GM21447 (cell line): ENCODE measurements at regions not wholly inside any gene's neighbourhood (a gene's known extent, or its start where the extent isn't known, plus 50 kb on each side); places are given as distances from the start of the nearest gene placed in this dataset.
"Not testable (repeated sequence)": the region's sequence is repeated elsewhere in the genome, so short reads cannot be mapped to it uniquely, and the experiment has no call there.

Experiments used
- ATAC-seq: cut with Tn5 transposase; IDR thresholded peaks from one replicate; pipeline ENCODE4 v1.9.1; 2021; ENCODE audit not compliant: unreplicated experiment

DNA sequence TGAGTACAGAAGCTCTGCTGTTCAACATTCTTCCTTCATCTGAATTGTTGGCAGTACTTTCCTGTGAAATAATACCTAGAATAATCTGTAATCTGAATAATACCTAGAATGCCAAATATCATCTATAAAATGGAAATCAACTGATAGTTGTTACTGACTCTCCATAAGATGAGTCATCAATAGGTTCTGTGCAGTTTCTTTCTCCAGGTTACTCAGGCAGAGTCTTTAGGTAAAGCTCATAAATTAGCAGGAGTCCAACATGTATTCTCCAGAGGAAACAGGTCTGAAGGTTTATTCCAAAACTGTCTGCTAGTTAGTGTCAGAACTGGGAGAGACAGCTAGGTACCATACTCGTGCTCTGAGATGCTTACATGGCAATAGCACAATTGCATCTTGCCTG, 282.0 kb upstream of the MAP2 start:
- ATAC-seq = no peak

DNA sequence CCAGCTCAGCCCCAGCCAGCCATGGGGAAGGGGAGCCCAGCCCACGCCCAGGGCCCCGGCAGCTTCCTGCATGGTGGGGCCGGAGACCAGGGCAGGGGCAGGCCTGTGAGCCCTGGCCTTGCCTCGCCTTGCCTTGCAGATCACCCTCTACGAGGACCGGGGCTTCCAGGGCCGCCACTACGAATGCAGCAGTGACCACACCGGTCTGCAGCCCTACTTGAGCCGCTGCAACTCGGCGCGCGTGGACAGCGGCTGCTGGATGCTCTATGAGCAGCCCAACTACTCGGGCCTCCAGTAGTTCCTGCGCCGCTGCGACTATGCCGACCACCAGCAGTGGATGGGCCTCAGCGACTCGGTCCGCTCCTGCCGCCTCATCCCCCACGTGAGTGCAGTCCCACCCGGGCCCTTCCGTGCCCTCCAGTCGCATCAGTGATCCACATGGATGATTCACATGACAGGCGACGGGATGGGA, 278.6 kb upstream of the MAP2 start:
- not testable (repeated sequence) for ATAC-seq

DNA sequence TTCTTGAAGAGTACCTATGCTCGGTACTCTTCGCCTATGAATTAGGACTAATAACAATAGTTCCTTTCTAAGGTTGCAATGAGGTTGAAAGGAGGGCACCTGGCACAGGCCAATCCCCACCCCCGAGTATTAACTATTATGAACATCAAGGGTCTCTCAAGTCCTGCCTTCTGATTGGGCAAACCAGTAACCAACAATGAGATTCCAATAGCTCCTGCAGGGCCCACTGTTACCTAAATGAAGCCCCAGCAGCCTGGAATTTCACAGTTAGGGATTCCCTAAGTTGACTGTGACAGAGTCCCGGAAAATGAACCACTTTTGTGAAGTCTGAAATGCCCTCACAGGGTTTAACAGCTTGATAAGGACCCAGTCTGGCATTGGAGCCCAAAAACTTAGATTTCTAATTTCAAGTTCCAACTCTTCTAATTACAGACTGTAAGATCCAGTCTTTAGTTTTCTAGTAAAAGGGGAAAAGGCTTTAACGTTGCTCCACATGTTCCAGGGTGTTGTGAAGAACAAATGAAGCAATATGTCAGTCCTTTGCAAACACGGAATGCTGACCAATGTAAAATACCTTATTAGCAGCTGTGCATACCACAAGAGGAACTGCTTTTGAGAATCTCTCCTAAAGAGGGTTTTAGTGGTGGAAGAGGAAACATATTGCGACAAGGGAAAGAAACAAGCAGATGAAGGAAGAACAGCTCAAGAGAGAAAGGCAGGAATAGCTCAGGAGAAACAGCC, 277.7 kb upstream of the MAP2 start:
- ATAC-seq = no peak

GRCh38 chr2:209146682-209147320, 277.0 kb upstream of the MAP2 start:
- no peak for ATAC-seq

GRCh38 chr2:209147981-209148380, 275.9 kb upstream of the MAP2 start:
- ATAC-seq = no peak

GRCh38 chr2:209160800-209161588, 262.9 kb upstream of the MAP2 start:
- no peak for ATAC-seq

GRCh38 chr2:209162129-209162528, 261.7 kb upstream of the MAP2 start:
- no peak for ATAC-seq

GRCh38 chr2:209181984-209182383, 241.9 kb upstream of the MAP2 start:
- no peak for ATAC-seq

- not testable (repeated sequence) for ATAC-seq
Measured at GRCh38 chr2:209186886-209187285, 237.0 kb upstream of the MAP2 start.

DNA sequence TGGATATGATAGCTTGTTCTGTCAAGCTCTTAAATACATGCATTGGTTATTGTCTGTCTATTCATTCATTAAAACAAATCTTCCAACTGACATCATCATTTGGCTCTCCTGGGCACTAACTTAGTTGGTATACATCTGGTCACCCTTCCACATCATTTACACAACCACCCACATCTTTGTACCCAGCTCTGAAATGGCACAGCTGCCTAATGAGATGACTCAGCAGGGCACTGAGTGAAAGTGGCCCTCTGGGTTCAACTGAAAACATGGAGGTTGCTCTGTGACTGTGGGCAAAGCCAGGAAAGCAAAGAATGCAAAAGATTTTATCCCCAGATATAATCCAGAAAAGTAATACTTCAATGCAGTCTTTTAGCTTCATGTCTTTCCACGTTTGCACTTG, 234.0 kb upstream of the MAP2 start:
- no peak for ATAC-seq

DNA sequence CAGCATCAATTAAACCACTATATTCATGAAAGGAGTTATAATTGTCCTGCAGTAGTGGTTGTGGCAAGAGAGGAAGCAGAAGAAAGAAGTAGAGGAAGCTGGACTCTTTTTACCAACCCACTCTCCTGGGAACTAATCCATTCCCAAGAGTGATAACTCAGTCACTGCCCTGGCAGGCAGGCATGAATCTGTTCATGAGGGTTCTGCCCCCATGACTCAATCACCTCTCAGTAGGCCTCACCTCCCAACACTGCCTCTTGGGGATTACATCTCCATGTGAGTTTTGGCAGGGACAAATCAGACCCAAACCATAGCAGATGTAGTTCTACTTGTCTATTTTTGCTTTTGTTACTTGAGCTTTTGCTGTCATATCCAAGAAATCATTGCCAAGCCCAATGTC, 232.7 kb upstream of the MAP2 start:
- no peak for ATAC-seq

- no peak for ATAC-seq
Measured at GRCh38 chr2:209194717-209195116, 229.1 kb upstream of the MAP2 start.

GRCh38 chr2:209208211-209208610, 215.6 kb upstream of the MAP2 start:
- peak; percentile 68 for ATAC-seq

DNA sequence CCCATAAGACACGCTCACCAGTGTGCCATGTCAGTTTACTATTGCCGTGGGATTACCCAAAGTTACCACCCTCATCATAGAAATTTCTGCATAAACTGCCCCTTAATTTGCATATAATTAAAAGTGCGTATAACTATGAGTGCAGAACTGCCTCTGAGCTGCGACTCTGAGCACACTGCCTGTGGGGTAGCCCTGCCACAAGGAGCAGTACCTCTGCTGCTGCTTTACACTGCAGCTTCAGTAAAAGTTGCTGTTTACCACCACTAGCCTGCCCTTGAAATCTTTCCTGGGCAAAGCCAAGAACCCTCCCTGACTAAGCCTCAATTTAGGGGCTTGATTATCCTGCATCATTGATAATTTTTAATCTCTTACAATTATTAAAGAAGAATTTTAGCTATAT, 213.9 kb upstream of the MAP2 start:
- no peak for ATAC-seq

DNA sequence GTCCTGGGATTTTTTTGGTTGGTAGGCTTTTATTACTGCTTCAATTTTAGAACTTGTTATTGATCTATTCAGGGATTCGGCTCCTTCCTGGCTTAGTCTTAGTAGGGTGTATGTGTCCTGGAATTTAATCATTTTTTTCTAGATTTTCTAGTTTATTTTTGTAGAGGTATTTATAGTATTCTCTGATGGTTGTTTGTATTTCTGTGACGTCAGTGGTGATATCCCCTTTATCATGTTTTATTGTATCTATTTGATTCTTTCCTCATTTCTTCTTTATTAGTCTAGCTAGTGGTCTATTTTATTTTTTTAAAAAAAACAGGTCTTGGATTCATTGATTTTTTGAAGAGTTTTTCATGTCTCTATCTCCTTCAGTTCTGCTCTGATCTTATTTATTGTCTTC, 193.3 kb upstream of the MAP2 start:
- no peak for ATAC-seq

- no peak for ATAC-seq
Measured at GRCh38 chr2:209236377-209236776, 187.5 kb upstream of the MAP2 start.

GRCh38 chr2:209238765-209239584, 184.9 kb upstream of the MAP2 start:
- ATAC-seq = no peak

DNA sequence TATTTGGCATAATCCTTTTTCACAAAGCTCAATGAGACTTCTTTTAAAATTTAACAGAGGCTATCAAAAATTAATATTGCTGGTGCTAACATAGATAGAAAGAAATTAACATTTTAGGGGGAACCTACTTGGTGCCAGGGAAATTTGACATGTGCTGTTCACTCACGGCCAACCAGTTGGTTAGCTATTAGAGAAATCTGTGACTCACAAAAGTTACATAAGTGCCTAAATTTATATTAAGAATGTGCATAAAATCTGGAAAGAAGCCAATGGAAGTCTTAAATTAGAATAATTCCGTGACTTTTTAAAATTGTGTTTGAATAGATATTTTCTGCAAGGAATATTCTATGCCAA, 184.3 kb upstream of the MAP2 start:
- ATAC-seq = no peak

DNA sequence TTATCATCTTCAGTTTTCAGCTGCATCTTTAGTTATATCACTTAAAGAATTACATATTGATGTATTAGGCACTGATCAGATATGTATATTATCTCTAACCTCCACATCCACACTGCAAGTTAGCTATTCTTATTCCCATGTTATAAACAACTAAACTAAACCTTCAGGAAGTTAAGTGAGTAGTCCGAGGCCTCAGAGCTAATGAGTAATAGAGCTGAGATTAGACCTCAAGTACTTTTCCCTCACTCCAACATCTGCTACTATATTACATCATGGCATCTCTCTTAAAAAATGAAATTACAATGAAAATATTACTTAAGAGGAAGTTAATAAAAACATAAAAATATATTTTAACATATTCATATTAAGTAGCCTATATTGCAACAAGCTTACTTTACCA, 183.6 kb upstream of the MAP2 start:
- no peak for ATAC-seq

- no peak for ATAC-seq
Measured at GRCh38 chr2:209253544-209253943, 170.3 kb upstream of the MAP2 start.

DNA sequence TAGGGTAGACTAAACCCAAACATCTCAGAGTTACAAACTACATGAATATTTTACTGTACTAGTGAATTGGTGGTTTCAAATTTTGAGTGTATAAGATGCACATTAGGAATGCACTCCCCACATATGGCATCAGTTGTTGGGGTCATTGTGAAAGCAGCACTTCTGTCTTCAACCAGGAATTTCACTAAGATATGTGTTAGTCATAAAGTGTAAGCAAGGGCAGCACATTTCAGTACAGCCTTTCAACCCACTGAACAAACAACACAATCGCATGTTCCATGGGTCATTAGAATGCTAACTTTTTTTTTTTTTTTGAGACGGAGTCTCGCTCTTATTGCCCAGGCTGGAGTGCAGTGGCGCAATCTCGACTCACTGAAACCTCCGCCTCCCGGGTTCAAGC, 164.1 kb upstream of the MAP2 start:
- no peak for ATAC-seq
